ENCODE measurements at regions not wholly inside any gene's neighbourhood (a gene's known extent, or its start where the extent isn't known, plus 50 kb on each side); places are given as distances from the start of the nearest gene placed in this dataset.

GRCh38 chr22:49627217-49628181, 200.2 kb downstream of the BRD1 start:
- H3K4me3 ChIP-seq (replicated peaks; ENCODE audit: low read depth, low read length), result no peak overlapping the region
- TF ChIP-seq CTCF (IDR thresholded peaks at IDR 0.05; ENCODE audit: low read depth, low read length, missing control alignments), result no peak
- DNase-seq (ENCODE audit: extremely low read depth, low read depth), result no peak

GRCh38 chr22:49626361-49627216, 201.1 kb downstream of the BRD1 start:
- H3K4me3 ChIP-seq (replicated peaks; ENCODE audit: low read depth, low read length), result no peak overlapping the region
- DNase-seq (ENCODE audit: extremely low read depth, low read depth), result no peak
- no peak for TF ChIP-seq CTCF (IDR thresholded peaks at IDR 0.05; ENCODE audit: low read depth, low read length, missing control alignments)

GRCh38 chr22:49624421-49625177, 203.1 kb downstream of the BRD1 start:
- H3K4me3 ChIP-seq (replicated peaks; ENCODE audit: low read depth, low read length), result no peak overlapping the region
- no peak for DNase-seq (ENCODE audit: extremely low read depth, low read depth)
- no peak for TF ChIP-seq CTCF (IDR thresholded peaks at IDR 0.05; ENCODE audit: low read depth, low read length, missing control alignments)

- DNase-seq (ENCODE audit: extremely low read depth, low read depth), result no peak
- H3K4me3 ChIP-seq (replicated peaks; ENCODE audit: low read depth, low read length), result no peak overlapping the region
- no peak for TF ChIP-seq CTCF (IDR thresholded peaks at IDR 0.05; ENCODE audit: low read depth, low read length, missing control alignments)
Observed at GRCh38 chr22:49623715-49624114, 204.0 kb downstream of the BRD1 start.

- no peak for TF ChIP-seq CTCF (IDR thresholded peaks at IDR 0.05; ENCODE audit: low read depth, low read length, missing control alignments)
- no peak for DNase-seq (ENCODE audit: extremely low read depth, low read depth)
- H3K4me3 ChIP-seq (replicated peaks; ENCODE audit: low read depth, low read length), result no peak overlapping the region
Observed at GRCh38 chr22:49623176-49623575, 204.5 kb downstream of the BRD1 start.
